MM.1S (cell line): ENCODE measurements at regions not wholly inside any gene's neighbourhood (a gene's known extent, or its start where the extent isn't known, plus 50 kb on each side); places are given as distances from the start of the nearest gene placed in this dataset.

Experiments
- DNase-seq: peaks from one replicate; pipeline ENCODE4 v3.0.0-alpha.2; 2015
- H2AFZ ChIP-seq: fragments of 300-600 bp; sonication (generic); 2 replicates; pipeline ENCODE4 v1.6.0; 2016; ENCODE audit warnings: antibody characterized with exemption, low read length
- H3F3A ChIP-seq: fragments of 300-600 bp; sonication (generic); 2 replicates; pipeline ENCODE4 v1.6.1; 2016; ENCODE audit warnings: mild to moderate bottlenecking, antibody characterized with exemption, low read length, moderate library complexity, mixed read lengths; ENCODE audit not compliant: insufficient read depth
- H3K27ac ChIP-seq: fragments of 300-600 bp; sonication (generic); 2 replicates; pipeline ENCODE4 v1.5.1; 2016; ENCODE audit warnings: mild to moderate bottlenecking, low read length
- H3K27me3 ChIP-seq: fragments of 300-600 bp; sonication (generic); replicated peaks from 2 replicates; pipeline ENCODE4 v1.6.0; 2016; ENCODE audit warnings: low read length; ENCODE audit not compliant: insufficient read depth
- H3K36me3 ChIP-seq: fragments of 300-600 bp; sonication (generic); replicated peaks from 2 replicates; pipeline ENCODE4 v1.6.1; 2016; ENCODE audit warnings: mild to moderate bottlenecking, low read length, mixed read lengths; ENCODE audit not compliant: insufficient read depth
- H3K4me1 ChIP-seq: fragments of 300-600 bp; sonication (generic); 2 replicates; pipeline ENCODE4 v1.6.1; 2016; ENCODE audit warnings: low read length, mixed read lengths
- H3K4me2 ChIP-seq: fragments of 300-600 bp; sonication (generic); 2 replicates; pipeline ENCODE4 v1.6.0; 2016; ENCODE audit warnings: low read depth, low read length
- H3K4me3 ChIP-seq: fragments of 300-600 bp; sonication (generic); 2 replicates; pipeline ENCODE4 v1.5.1; 2016; ENCODE audit warnings: low read length, mixed read lengths
- H3K79me2 ChIP-seq: fragments of 300-600 bp; sonication (generic); 2 replicates; pipeline ENCODE4 v1.6.1; 2016; ENCODE audit warnings: mixed run types, low read length, mixed read lengths
- H3K9ac ChIP-seq: fragments of 300-600 bp; sonication (generic); 2 replicates; pipeline ENCODE4 v1.6.1; 2016; ENCODE audit warnings: low read length, mixed read lengths
- H3K9me2 ChIP-seq: fragments of 300-600 bp; sonication (generic); replicated peaks from 2 replicates; pipeline ENCODE4 v1.6.1; 2016; ENCODE audit warnings: mild to moderate bottlenecking, low read length, mixed read lengths; ENCODE audit not compliant: insufficient read depth
- H3K9me3 ChIP-seq: fragments of 300-600 bp; sonication (generic); replicated peaks from 2 replicates; pipeline ENCODE4 v1.6.1; 2016; ENCODE audit warnings: mild to moderate bottlenecking, low read length, mixed read lengths; ENCODE audit not compliant: insufficient read depth
- H4K20me1 ChIP-seq: fragments of 300-600 bp; sonication (generic); 2 replicates; pipeline ENCODE4 v1.6.1; 2016; ENCODE audit warnings: mild to moderate bottlenecking, low read length, moderate library complexity, mixed read lengths; ENCODE audit not compliant: insufficient read depth
- CTCF ChIP-seq: fragments of 300-600 bp; sonication (generic); IDR thresholded peaks from 2 replicates; pipeline ENCODE4 v1.5.1; 2016; ENCODE audit warnings: antibody characterized with exemption, low read length, mixed read lengths
- EZH2 ChIP-seq: fragments of 300-600 bp; sonication (generic); optimal IDR thresholded peaks from 2 replicates; pipeline ENCODE3; 2017; ENCODE audit warnings: low read depth, mild to moderate bottlenecking, antibody characterized with exemption, low read length, mixed read lengths
- EZH2phosphoT487 ChIP-seq: fragments of 300-600 bp; sonication (generic); IDR thresholded peaks from 2 replicates; pipeline ENCODE4 v1.6.1; 2018; ENCODE audit warnings: antibody characterized with exemption, low read length

- Histone ChIP-seq H3K9me3 (no peaks in the 10 kb centered on the region), H3K36me3 (no peaks in the 10 kb centered on the region), H3K4me1 (no peaks in the 10 kb centered on the region), H3K4me3 (no peak overlapping the region), H3K79me2 (no peaks in the 10 kb centered on the region), H3K27ac (no peak overlapping the region), H3K9me2 (no peaks in the 10 kb centered on the region), H4K20me1 (no peaks in the 10 kb centered on the region), H3K27me3 (no peaks in the 10 kb centered on the region), H3F3A (no peaks in the 10 kb centered on the region), H3K9ac (no peak overlapping the region), H2AFZ (no peak overlapping the region), H3K4me2 (no peak overlapping the region)
- no peak for TF ChIP-seq CTCF
- no peak for DNase-seq
Observed at GRCh38 chr7:25802473-25802872, 349.5 kb upstream of the NFE2L3 start.

- Histone ChIP-seq H3K79me2 (no peaks in the 10 kb centered on the region), H3K36me3 (no peaks in the 10 kb centered on the region), H2AFZ (no peak overlapping the region), H3K9me3 (no peaks in the 10 kb centered on the region), H3K9me2 (no peaks in the 10 kb centered on the region), H4K20me1 (no peaks in the 10 kb centered on the region), H3K9ac (no peak overlapping the region), H3K4me3 (no peak overlapping the region), H3K4me2 (no peak overlapping the region), H3K27me3 (no peaks in the 10 kb centered on the region), H3K4me1 (no peaks in the 10 kb centered on the region), H3K27ac (no peak overlapping the region), H3F3A (no peaks in the 10 kb centered on the region)
- no peak for DNase-seq
- TF ChIP-seq CTCF (no peak), EZH2phosphoT487 (no peak)
Observed at GRCh38 chr7:25803117-25803887, 348.7 kb upstream of the NFE2L3 start.

GRCh38 chr7:25804154-25804553 lies 347.8 kb upstream of the NFE2L3 start:
- no peak overlapping the region for H3K27ac ChIP-seq
- no peak overlapping the region for H2AFZ ChIP-seq
- H3K4me2 ChIP-seq = no peak overlapping the region
- no peak overlapping the region for H3K9ac ChIP-seq
- H3K27me3 ChIP-seq = no peaks in the 10 kb centered on the region
- H3K9me3 ChIP-seq = no peaks in the 10 kb centered on the region
- no peaks in the 10 kb centered on the region for H3K36me3 ChIP-seq
- H3K9me2 ChIP-seq = no peaks in the 10 kb centered on the region
- no peak for DNase-seq
- no peak overlapping the region for H3K4me3 ChIP-seq
- no peaks in the 10 kb centered on the region for H3F3A ChIP-seq
- no peaks in the 10 kb centered on the region for H3K4me1 ChIP-seq
- H4K20me1 ChIP-seq = no peaks in the 10 kb centered on the region
- H3K79me2 ChIP-seq = no peaks in the 10 kb centered on the region
- TF ChIP-seq CTCF (no peak), EZH2 (no peak), EZH2phosphoT487 (no peak)
